Liver (tissue), 3 donors: ENCODE measurements at regions not wholly inside any gene's neighbourhood (a gene's known extent, or its start where the extent isn't known, plus 50 kb on each side); places are given as distances from the start of the nearest gene placed in this dataset.

ENCODE experiments used
- CTCF ChIP-seq: fragments of 150-350 bp; IDR thresholded peaks from 2 replicates; pipeline ENCODE4 v1.5.1; 2017; ENCODE audit warnings: improper control_type of control experiment, low read depth, low read length; ENCODE audit not compliant: missing input control
- EGR1 ChIP-seq, 2 donors: IDR thresholded peaks; 2 replicates each; pipeline ENCODE4 v1.6.1; 2016 to 2018; ENCODE audit warnings: antibody characterized with exemption in 2 of 2, low read depth in 2 of 2
- FOXA2 ChIP-seq: IDR thresholded peaks from 2 replicates; pipeline ENCODE4 v1.6.1; 2016; ENCODE audit warnings: antibody characterized with exemption
- NR2F2 ChIP-seq: IDR thresholded peaks from 2 replicates; pipeline ENCODE4 v1.6.1; 2016; ENCODE audit warnings: antibody characterized with exemption
- REST ChIP-seq: IDR thresholded peaks from 2 replicates; pipeline ENCODE4 v1.6.1; 2016; ENCODE audit warnings: antibody characterized with exemption, mild to moderate bottlenecking
- ZBTB33 ChIP-seq: IDR thresholded peaks from 2 replicates; pipeline ENCODE4 v1.6.1; 2016; ENCODE audit warnings: antibody characterized with exemption
- donor health status: healthy.
- donor health status: healthy.

- TF ChIP-seq CTCF, result no peak
- no peak for TF ChIP-seq EGR1 (IDR thresholded peaks at IDR 0.05; ENCODE audit: low read depth in 2 of 2)
- TF ChIP-seq ZBTB33, result no peak
- TF ChIP-seq FOXA2, result no peak
- TF ChIP-seq REST, result no peak
- TF ChIP-seq NR2F2, result no peak
Observed at GRCh38 chr5:133807348-133807747, 161.1 kb downstream of the C5orf15 start.
